ENCODE measurements at regions not wholly inside any gene's neighbourhood (a gene's known extent, or its start where the extent isn't known, plus 50 kb on each side); places are given as distances from the start of the nearest gene placed in this dataset.

DNA sequence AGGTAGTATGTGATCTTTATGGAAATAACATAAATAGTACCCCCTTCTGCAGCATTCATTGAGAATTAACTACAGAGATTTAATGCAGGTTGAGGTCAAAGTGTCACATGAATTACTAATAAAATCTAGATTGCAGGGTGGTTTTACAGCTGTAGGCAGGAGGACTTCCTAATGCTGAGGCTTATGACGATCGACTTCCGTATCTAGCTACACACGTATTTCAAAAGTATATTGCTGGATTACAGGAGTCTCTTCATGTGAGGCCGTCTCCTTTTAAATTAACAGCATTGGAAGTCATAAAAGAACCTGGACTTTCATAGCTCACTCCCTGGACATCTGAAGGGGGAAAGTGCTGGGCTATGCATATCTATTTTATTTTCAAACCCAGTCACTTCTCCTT is 180.9 kb downstream of the OSTF1 start:
- TF ChIP-seq, protein P1, sequence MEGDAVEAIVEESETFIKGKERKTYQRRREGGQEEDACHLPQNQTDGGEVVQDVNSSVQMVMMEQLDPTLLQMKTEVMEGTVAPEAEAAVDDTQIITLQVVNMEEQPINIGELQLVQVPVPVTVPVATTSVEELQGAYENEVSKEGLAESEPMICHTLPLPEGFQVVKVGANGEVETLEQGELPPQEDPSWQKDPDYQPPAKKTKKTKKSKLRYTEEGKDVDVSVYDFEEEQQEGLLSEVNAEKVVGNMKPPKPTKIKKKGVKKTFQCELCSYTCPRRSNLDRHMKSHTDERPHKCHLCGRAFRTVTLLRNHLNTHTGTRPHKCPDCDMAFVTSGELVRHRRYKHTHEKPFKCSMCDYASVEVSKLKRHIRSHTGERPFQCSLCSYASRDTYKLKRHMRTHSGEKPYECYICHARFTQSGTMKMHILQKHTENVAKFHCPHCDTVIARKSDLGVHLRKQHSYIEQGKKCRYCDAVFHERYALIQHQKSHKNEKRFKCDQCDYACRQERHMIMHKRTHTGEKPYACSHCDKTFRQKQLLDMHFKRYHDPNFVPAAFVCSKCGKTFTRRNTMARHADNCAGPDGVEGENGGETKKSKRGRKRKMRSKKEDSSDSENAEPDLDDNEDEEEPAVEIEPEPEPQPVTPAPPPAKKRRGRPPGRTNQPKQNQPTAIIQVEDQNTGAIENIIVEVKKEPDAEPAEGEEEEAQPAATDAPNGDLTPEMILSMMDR (conservative IDR thresholded peaks at IDR 0.05) = no peak
- TF ChIP-seq ZFX (IDR thresholded peaks at IDR 0.05) = no peak
